GM12865 (cell line): ENCODE measurements at regions not wholly inside any gene's neighbourhood (a gene's known extent, or its start where the extent isn't known, plus 50 kb on each side); places are given as distances from the start of the nearest gene placed in this dataset.
"Not testable (repeated sequence)": the region's sequence is repeated elsewhere in the genome, so short reads cannot be mapped to it uniquely, and the experiment has no call there.

ENCODE experiments used
- DNase-seq: peaks from one replicate; pipeline ENCODE4 v3.0.0; 2010; ENCODE audit warnings: low read depth
- H3K4me3 ChIP-seq: 2 replicates; pipeline ENCODE4 v1.5.1; 2011; ENCODE audit warnings: mild to moderate bottlenecking, low read depth, low read length, control low read depth
- TF ChIP-seq, protein P1 (sequence below): IDR thresholded peaks from 2 replicates; pipeline ENCODE4 v1.5.1; 2011; ENCODE audit warnings: low read length, control low read depth, low read depth, inconsistent platforms; ENCODE audit not compliant: insufficient read depth; ENCODE audit errors: missing control alignments

DNA sequence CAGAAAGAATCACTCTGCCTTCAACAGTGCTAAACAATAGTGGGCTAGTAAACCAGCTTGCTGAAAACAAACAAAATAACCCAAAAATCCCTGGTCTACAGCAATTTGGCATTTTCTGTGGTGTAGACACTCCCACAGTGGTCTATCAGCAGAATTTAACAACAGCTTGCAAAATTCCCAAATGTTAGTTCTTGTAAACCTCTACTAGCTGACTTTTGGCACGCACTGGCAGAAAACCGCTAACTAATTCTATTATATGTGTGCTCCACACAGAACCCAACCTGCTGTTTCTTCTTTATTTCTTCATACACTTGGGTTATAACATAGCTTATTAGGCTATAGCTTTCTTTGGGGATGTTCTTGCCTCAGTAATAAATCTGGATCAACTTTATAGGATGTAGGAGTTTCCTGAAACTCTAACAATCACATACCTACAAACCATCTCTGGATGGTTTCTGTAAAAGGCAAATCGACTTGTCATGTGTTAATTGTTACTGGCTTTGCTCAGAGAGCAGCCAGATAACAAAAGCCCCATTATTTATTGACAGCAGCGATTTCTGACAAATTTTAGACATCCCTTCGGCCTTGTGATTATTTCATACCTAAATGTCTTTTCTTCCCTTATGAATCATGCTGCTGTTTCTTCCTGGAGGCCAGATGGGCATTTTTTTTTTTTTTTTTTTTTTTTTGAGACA lies 82.7 kb upstream of the NAA35 start:
- no peak overlapping the region for H3K4me3 ChIP-seq
- TF ChIP-seq, protein P1, sequence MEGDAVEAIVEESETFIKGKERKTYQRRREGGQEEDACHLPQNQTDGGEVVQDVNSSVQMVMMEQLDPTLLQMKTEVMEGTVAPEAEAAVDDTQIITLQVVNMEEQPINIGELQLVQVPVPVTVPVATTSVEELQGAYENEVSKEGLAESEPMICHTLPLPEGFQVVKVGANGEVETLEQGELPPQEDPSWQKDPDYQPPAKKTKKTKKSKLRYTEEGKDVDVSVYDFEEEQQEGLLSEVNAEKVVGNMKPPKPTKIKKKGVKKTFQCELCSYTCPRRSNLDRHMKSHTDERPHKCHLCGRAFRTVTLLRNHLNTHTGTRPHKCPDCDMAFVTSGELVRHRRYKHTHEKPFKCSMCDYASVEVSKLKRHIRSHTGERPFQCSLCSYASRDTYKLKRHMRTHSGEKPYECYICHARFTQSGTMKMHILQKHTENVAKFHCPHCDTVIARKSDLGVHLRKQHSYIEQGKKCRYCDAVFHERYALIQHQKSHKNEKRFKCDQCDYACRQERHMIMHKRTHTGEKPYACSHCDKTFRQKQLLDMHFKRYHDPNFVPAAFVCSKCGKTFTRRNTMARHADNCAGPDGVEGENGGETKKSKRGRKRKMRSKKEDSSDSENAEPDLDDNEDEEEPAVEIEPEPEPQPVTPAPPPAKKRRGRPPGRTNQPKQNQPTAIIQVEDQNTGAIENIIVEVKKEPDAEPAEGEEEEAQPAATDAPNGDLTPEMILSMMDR = no peak
- DNase-seq = no peak

DNA sequence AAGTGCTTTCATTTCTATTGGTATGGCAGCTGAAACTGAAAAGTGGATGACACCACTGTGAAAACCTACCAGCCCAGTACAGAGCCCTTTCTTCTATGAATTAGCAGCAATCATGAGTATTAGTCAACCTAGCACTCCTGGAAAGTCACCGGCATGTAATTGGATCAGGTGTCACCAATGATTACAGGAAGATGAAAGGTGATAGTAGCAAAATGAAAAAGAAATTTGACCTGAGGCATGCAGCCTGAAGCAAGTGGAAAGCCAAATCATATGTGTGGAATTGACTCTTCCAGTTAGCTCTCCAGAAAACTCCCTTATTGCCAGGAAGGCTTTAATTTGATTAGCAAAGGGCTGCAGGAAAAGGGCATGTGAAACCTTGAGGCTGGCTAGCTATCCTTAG lies 81.2 kb upstream of the NAA35 start:
- DNase-seq = no peak
- H3K4me3 ChIP-seq = no peak overlapping the region
- TF ChIP-seq, protein P1 = no peak

DNA sequence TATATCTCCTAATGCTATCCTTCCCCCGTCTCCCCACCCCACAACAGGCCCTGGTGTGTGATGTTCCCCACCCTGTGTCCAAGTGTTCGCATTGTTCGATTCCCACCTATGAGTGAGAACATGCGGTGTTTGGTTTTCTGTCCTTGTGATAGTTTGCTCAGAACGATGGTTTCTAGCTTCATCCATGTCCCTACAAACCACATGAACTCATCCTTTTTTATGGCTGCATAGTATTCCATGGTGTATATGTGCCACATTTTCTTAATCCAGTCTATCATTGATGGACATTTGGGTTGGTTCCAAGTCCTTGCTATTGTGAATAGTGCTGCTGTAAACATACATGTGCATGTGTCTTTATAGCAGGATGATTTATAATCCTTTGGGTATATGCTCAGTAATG lies 79.1 kb upstream of the NAA35 start:
- not testable (repeated sequence) for DNase-seq, H3K4me3 ChIP-seq

- no peak overlapping the region for H3K4me3 ChIP-seq
- no peak for DNase-seq
- TF ChIP-seq, protein P1 = no peak
Observed at GRCh38 chr9:85863875-85864274, 77.1 kb upstream of the NAA35 start.

GRCh38 chr9:85871008-85871407 lies 69.9 kb upstream of the NAA35 start:
- TF ChIP-seq, protein P1 = no peak
- DNase-seq = no peak
- no peak overlapping the region for H3K4me3 ChIP-seq

DNA sequence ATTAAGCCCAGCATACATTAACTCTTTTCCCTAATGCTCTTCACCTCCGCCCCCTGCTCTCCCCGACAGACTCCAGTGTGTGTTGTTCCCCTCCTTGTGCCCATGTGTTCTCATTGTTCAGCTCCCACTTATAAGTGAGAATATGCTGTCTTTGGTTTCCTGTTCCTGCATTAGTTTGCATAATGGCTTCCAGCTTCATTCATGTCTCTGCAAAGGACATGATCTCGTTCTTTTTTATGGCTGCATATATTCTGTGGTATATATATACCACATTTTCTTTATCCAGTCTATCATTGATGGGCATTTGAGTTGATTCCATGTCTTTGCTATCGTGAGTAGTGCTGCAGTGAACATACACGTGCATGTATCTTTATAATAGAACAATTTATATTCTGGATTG lies 69.3 kb upstream of the NAA35 start:
- DNase-seq, H3K4me3 ChIP-seq: not testable (repeated sequence)

- TF ChIP-seq, protein P1 = no peak
- DNase-seq = no peak
- H3K4me3 ChIP-seq = no peak overlapping the region
Observed at GRCh38 chr9:85872463-85872862, 68.5 kb upstream of the NAA35 start.

DNA sequence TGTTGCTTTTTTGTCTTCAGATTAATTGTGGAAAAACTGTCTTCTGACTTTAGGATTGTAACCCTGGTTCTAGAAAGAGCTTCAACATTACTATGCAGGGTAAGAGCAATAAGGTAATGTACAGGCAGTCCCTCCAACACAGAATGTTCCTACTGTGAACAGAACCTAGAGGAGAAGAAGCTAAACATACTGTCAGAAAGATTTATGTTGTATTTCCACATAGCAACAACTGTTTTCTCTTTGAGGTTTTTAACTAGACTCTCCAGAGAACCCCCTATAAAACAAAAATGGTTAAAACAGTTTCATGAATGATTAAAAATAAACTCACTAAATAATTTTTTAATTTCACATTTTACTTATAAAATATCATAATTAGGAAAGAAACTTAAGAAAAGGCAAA lies 64.3 kb upstream of the NAA35 start:
- TF ChIP-seq, protein P1 = no peak
- no peak overlapping the region for H3K4me3 ChIP-seq
- DNase-seq = no peak

DNA sequence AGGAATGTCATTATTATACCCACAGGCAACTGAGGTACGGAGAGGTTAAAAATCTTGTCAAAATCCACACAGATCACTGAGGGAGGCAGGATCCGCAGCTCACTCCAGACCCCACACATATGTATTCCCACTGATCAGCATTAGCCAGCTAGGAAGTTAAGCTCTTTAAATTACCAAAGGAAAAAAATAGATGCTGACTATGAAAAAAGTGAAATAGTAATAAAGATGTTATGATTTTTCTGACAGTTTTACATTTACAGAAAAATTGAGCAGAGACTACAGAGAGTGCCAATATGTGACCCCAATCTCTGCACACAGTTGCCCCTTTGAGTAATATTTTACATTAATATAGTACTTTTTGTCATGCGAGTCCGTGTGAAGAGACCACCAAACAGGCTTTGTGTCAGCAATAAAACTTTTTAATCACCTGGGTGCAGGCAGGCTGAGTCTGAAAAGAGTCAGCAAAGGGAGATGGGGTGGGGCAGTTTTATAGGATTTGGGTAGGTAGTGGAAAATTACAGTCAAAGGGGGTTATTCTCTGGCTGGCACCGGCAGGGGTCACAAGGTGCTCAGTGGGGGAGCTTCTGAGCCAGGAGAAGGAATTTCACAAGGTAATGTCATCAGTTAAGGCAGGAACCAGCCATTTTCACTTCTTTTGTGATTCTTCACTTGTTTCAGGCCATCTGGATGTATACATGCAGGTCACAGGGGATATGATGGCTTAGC lies 61.9 kb upstream of the NAA35 start:
- not testable (repeated sequence) for H3K4me3 ChIP-seq, DNase-seq

GRCh38 chr9:85880507-85880906 lies 60.4 kb upstream of the NAA35 start:
- not testable (repeated sequence) for DNase-seq, H3K4me3 ChIP-seq
